Ascending aorta (tissue), 2 donors: ENCODE measurements at regions not wholly inside any gene's neighbourhood (a gene's known extent, or its start where the extent isn't known, plus 50 kb on each side); places are given as distances from the start of the nearest gene placed in this dataset.

Experiments
- DNase-seq, 2 donors: peaks; one replicate each; pipeline ENCODE4 v3.0.0-alpha.2; 2019; ENCODE audit warnings: low spot score in 2 of 2
- H3K27ac ChIP-seq, 2 donors: fragments of 200-600 bp; sonication (generic); one replicate each; pipeline ENCODE4 v1.5.1; 2016 to 2017; ENCODE audit warnings: mild to moderate bottlenecking in 1 of 2
- H3K27me3 ChIP-seq: fragments of 200-600 bp; sonication (generic); one replicate; pipeline ENCODE4 v1.5.1; 2017
- H3K36me3 ChIP-seq, 2 donors: fragments of 200-600 bp; sonication (generic); one replicate each; pipeline ENCODE4 v1.5.1; 2016
- H3K4me1 ChIP-seq, 2 donors: fragments of 200-600 bp; sonication (generic); one replicate each; pipeline ENCODE4 v1.5.1; 2016 to 2017; ENCODE audit warnings: mild to moderate bottlenecking in 1 of 2
- H3K4me3 ChIP-seq, 2 donors: fragments of 200-600 bp; sonication (generic); one replicate each; pipeline ENCODE4 v1.5.1; 2016 to 2017; ENCODE audit warnings: mild to moderate bottlenecking in 1 of 2
- H3K9me3 ChIP-seq, 2 donors: fragments of 200-600 bp; sonication (generic); one replicate each; pipeline ENCODE4 v1.5.1; 2016
- CTCF ChIP-seq, 3 experiments: fragments of 200-600 bp in 2 of 3; fragments of 450-650 bp in 1 of 3; sonication (generic) in 2 of 3; IDR thresholded peaks; one replicate each; pipeline ENCODE4 v1.5.1; 2016 to 2019; ENCODE audit warnings: antibody characterized with exemption in 3 of 3, mild to moderate bottlenecking in 1 of 3, moderate library complexity in 1 of 3
- intact Hi-C: fragments of 100-400 bp; cut with DNase I; formaldehyde crosslinking; loops from one replicate; pipeline ENCODE4 v1.15.1; 2023

- no peak for TF ChIP-seq CTCF (IDR thresholded peaks at IDR 0.05)
- H3K36me3 ChIP-seq = no peaks in the 10 kb centered on the region
- no peak overlapping the region for H3K4me3 ChIP-seq
- H3K4me1 ChIP-seq = no peaks in the 10 kb centered on the region
- intact Hi-C loops = no loop called here
- no peaks in the 10 kb centered on the region for H3K9me3 ChIP-seq
- DNase-seq = no peak
- no peak overlapping the region for H3K27ac ChIP-seq
- H3K27me3 ChIP-seq = no peaks in the 10 kb centered on the region
Measured at GRCh38 chr3:64457811-64458210, 230.0 kb downstream of the ADAMTS9 start.

GRCh38 chr3:64456674-64457073, 231.1 kb downstream of the ADAMTS9 start:
- no peak overlapping the region for H3K27ac ChIP-seq
- H3K27me3 ChIP-seq = no peaks in the 10 kb centered on the region
- intact Hi-C loops = no loop called here
- TF ChIP-seq CTCF (IDR thresholded peaks at IDR 0.05) = no peak
- H3K9me3 ChIP-seq = no peaks in the 10 kb centered on the region
- no peaks in the 10 kb centered on the region for H3K4me1 ChIP-seq
- no peak for DNase-seq
- H3K36me3 ChIP-seq = no peaks in the 10 kb centered on the region
- no peak overlapping the region for H3K4me3 ChIP-seq

DNA sequence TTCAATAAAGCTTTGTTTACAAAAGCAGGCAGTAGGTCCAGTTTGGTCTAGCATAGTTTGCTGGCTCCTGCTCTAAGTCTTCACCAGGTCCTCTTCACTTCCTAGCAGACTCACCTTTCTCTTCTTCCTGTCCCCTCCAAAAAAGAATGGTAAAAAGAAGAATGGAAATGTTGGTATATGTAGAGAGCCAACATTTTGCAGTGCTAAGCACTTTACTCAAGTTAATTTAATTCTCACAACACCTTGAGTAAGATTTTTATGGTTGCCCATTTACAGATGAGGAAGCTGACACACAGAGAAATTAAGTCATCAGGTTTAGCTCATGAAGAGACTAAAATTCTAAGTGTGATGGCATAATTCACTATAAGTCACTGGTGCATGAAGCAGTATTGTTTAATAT, 230.1 kb upstream of the PRICKLE2 start:
- no peak for TF ChIP-seq CTCF (IDR thresholded peaks at IDR 0.05)

GRCh38 chr3:64454768-64455167, 229.5 kb upstream of the PRICKLE2 start:
- Histone ChIP-seq H3K4me1 (no peaks in the 10 kb centered on the region), H3K4me3 (no peak overlapping the region), H3K9me3 (no peaks in the 10 kb centered on the region), H3K27ac (no peak overlapping the region), H3K36me3 (no peaks in the 10 kb centered on the region), H3K27me3 (no peaks in the 10 kb centered on the region)
- TF ChIP-seq CTCF (IDR thresholded peaks at IDR 0.05) = no peak
- intact Hi-C loops = no loop called here
- DNase-seq = no peak

More for the DNA sequence above, 230.1 kb upstream of the PRICKLE2 start:
- Histone ChIP-seq H3K27ac (no peak overlapping the region), H3K36me3 (no peaks in the 10 kb centered on the region), H3K9me3 (no peaks in the 10 kb centered on the region), H3K4me3 (no peak overlapping the region), H3K27me3 (no peaks in the 10 kb centered on the region), H3K4me1 (no peaks in the 10 kb centered on the region)
- no peak for DNase-seq
- intact Hi-C loops = no loop called here

DNA sequence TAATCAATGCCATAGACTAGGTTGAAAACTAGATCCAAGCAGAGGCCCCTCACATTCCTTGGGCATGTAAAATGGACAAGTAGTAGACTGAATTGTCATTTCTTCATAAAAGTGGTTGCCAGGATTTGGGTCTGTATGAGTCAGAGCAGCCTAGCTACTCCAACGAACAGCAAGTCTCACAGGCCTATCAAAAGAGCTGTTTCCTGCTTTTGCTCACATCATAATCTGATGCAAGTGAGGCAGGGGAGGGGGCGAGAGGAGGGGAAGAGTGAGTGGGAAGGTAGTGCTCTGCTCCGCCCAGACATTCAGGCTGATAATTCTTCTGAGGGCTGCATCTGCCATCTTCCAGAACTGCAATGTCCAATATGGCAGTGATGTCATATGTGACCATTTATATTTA, 228.9 kb upstream of the PRICKLE2 start:
- Histone ChIP-seq H3K36me3 (no peaks in the 10 kb centered on the region), H3K4me3 (no peak overlapping the region), H3K4me1 (no peaks in the 10 kb centered on the region), H3K27ac (no peak overlapping the region), H3K9me3 (no peaks in the 10 kb centered on the region), H3K27me3 (no peaks in the 10 kb centered on the region)
- intact Hi-C loops = no loop called here
- no peak for TF ChIP-seq CTCF (IDR thresholded peaks at IDR 0.05)
- DNase-seq = no peak

GRCh38 chr3:64451283-64452012, 226.2 kb upstream of the PRICKLE2 start:
- Histone ChIP-seq H3K36me3 (no peaks in the 10 kb centered on the region), H3K27ac (no peak overlapping the region), H3K9me3 (no peaks in the 10 kb centered on the region), H3K27me3 (no peaks in the 10 kb centered on the region), H3K4me3 (no peak overlapping the region), H3K4me1 (no peaks in the 10 kb centered on the region)
- no peak for TF ChIP-seq CTCF (IDR thresholded peaks at IDR 0.05)
- intact Hi-C loops = no loop called here
- DNase-seq = no peak
